ENCODE measurements at regions not wholly inside any gene's neighbourhood (a gene's known extent, or its start where the extent isn't known, plus 50 kb on each side); places are given as distances from the start of the nearest gene placed in this dataset.
"Not testable (repeated sequence)": the region's sequence is repeated elsewhere in the genome, so short reads cannot be mapped to it uniquely, and the experiment has no call there.

DNA sequence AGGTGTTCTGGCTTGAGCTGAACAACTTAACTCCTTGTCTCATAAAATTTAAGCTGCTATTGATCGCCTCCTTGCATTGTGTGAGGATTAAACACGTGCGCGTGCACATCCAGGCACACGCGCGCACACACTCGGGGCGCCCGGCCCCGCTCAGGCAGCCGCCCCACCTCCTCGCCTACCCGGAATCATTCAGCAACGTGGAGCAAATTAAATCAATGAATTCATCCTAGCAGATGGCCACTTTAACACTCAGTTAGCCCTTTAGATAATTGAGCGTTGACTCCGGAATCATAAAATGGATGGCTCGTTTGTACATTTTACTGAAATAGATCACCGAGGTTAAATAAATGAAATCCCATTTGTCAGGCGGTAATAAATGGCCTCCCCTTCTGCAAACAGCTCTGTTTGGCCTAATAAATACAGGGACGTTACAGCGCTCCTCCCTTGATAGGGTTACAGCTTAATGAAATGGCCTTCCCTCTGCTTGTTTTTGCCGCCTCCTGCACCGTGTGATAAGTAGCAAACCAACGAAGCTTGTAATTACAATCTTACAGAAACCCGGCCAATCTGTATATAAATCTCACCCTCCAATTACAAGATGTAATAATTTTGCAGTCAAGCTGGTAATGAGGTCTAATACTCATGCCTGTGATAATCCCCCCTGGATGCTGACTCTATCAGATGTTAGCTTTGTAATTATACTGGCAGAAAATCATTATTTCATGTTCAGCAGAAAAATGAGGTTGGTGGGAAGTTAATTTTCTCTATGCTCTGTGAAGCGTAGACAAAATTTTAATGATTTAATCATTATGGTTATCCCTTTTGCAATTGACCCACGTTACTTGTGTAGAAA is 229.7 kb upstream of the IRX4 start:
- no peak for DNase-seq

DNA sequence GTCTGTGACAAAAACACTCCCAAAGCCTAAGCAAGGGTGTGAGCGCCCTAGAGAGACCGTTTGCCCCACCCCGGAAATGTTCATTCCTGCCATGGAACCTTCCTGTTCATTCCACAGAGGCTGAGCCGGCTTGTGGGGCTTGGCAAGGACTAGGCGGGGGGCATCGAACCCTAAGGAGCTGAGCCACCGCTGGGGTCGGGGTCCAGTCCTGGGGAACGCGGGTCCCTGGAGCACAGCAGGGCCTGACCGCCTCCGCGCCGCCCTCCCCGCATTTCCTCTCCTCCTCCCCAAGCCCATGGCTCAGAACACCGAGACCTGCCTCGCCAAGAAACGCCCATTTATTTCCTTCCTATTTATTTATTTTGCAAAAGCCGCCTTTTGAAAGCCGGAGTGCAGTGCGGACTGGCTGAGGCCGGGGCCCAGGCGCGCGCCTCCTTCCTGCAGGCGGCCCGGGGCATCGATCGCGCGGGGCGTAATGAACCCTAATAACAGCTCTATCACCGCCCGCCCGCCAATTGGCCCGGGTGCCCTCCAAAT is 228.9 kb upstream of the IRX4 start:
- no peak for DNase-seq

- no peak for DNase-seq
Observed at GRCh38 chr5:2110934-2111462, 228.3 kb upstream of the IRX4 start.

- no peak for DNase-seq
Observed at GRCh38 chr5:2110137-2110933, 227.6 kb upstream of the IRX4 start.

GRCh38 chr5:2109566-2109965 is 226.8 kb upstream of the IRX4 start:
- no peak for DNase-seq

GRCh38 chr5:2106721-2107120 is 224.0 kb upstream of the IRX4 start:
- no peak for DNase-seq

DNA sequence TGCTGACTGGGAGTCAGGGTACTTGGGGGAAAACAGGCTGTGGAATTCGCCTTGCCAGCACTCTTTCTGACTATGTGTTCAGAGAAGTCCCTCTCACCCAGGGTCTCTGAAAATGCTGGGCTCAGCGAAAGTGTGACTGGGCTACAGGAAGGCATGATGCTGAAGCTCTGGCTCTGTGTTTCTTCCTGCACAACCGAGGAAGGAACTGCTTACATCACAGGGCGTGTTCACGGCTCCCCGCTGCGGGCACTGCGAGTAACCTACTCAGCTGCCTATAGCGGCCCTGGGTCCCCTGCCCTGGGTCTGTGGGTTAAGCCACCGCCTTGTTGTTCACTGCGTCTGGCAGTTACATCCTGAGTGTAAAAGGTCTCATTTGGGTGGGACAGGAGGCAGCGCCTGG is 222.4 kb upstream of the IRX4 start:
- DNase-seq: no peak

DNA sequence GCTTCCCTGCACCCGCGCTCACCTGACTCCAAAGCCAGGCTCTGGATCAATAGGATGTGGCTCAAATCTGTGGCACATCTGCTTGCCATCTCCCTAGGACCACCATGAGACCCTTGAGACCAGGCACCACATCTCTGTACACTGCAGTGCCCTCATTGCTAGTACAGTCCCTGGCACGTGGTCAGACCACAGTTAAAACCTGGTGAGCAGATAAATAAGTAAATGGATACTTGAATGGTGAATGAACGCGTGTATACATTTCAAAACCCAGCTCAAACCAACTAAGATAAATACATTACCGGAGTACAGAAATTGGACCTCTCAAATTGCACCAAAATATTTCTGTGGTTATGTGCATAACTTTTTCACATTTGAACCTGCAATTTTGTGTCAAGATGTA is 221.2 kb upstream of the IRX4 start:
- DNase-seq: no peak

GRCh38 chr5:2102819-2103776 is 220.4 kb upstream of the IRX4 start:
- DNase-seq: no peak

DNA sequence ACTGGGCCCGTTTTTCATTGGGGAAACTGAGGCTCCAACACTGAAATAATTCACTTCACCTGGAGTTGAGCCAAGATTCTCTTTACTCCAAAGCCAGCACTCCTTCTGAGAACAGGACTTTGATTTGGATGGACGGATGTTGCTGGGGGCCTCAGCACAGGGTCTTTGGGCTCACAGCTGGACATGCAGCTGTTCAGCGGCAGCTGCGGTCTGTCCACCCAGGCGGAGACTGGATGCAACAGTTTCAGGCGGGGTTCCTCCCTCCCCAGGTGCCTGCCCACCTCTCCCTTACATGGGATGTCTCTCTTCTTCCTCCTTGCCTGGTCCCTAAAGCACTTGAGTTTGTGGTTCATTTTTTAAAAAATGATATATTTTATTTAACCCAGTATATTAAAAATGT is 219.0 kb upstream of the IRX4 start:
- DNase-seq: no peak

DNA sequence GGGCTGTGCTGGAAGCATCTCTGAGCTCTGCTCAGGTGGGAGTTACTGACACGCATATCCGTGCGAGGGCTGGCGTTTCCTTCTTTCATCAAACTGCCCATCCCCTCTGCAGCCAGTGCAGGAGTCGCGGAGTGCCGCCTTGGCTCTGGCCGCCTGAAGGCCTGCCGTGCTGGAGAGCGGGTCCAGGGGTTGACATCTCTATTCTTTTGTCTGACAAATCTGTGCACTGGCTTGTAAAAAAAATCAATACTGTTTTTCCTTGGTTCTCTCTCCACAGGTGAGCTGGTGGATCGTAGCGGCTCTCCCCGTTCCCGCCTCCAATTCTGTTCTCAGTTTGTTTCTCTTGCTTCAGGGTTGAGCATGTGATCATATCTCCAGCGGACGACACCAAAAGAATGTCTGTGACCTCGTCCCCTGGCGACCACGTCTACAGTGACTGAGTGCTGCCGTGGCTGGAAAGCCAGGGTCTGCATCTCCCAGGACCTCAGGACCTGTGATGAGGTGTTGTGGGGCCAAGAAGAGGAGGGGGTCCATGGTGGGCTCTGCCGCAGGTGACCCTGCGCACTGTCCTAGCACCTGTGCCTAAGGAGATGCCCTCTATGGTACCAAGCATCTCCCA is 214.3 kb upstream of the IRX4 start:
- DNase-seq: no peak

GRCh38 chr5:2095011-2095410 is 212.3 kb upstream of the IRX4 start:
- no peak for DNase-seq

- DNase-seq: no peak
Observed at GRCh38 chr5:2094616-2094995, 211.9 kb upstream of the IRX4 start.

DNA sequence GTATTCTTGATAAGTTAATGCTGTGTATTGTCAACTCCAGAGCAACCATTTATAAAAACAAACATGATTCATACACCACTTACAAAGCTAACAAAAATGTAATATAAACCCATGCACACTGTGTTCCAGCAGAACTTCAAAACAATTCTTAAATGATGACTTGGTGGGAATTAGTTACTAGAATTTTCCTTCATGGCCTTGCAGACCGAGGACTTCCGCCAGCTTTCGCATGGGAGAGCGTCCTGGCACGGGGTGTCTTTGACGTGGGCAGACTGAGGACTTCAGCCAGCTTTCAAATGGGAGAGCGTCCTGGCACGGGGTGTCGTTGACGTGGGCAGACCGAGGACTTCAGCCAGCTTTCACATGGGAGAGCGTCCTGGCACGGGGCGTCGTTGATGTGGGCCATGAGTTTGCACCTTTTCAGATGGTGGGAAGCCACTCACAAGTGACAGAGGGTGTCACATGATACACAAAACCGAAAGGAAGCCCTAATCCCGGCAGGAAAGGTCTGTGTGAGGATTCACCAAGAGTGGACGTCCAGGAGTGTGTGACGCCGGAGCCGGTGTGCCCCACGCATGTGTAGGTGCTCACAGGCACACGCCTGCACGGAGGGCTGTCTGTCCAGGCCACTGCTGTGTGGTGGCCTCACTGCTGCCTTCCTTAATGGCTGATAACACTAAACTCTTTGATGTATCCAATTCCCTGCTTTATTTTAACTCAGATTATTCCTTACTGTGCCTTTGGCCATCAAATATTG is 211.3 kb upstream of the IRX4 start:
- no peak for DNase-seq

DNA sequence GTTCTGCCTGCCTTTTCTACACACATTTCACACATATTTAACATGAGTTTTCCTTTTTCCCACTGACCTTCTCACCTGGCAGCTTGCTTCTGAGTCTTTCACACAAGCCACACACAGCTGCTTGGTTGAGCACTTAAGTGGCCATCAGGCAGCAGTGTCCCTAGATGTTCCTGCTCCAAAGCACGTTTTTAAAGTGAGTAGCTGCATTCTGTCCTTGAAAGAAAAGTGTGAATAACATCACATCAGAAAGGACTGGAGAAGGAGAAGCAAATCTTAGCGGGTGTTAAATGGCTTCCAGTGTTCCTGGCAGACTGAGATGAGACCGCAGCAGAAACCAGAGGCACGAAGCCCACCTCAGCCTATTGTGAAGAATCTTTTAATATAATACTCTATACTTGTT is 209.2 kb upstream of the IRX4 start:
- no peak for DNase-seq

DNA sequence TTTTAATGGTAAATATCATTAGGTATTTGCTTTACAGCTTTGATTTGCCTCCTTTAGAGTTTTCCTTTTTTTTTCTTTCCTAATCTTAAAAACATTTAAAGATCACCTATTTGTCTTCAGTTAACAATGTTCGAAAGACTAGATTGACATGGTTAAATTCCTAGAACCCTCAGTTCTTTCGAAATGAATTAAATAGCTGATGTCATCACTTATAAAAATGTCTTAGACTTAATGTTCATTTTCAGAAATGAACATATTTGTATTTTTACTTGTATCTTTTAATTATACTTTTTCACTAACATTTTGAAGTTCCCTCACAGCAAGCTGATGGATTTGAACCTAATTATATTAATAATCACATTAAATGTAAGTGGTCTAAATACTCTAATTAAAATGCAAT is 205.3 kb upstream of the IRX4 start:
- no peak for DNase-seq

DNA sequence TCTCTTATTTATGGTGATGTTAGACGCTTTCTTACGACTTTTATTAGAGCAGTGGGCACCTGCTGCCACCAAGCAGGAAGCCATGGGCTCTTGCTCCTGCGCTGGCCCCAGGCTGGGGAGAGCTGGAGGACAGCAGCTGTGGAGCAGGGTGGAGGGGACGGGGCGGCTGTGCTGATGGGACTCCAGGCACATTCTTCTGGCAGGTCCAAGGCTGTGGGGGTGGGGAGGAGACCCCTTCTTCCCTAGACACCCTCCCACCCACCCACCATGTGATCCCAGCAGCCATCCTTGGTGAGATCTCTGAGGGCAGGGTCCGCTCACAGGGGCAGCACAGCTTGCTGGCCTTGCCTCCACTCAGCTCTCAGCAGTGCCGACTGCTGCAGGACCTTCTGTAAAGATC is 192.6 kb upstream of the IRX4 start:
- no peak for DNase-seq

DNA sequence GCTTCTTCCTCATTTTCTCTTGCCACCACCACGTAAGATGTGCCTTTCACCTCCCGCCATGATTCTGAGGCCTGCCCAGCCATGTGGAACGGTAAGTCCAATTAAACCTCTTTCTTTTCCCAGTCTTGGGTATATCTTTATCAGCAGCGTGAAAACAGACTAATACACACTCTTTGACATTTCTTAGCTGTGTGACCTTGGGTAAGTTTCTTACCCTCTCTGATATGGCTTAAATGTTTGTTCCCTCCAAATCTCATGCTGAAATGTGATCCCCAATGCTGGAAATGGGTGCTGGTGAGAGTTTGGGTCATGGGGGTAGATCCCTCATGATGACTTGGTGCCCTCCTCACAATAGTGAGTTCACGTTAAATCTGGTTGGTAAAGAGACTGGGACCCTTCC is 188.8 kb upstream of the IRX4 start:
- DNase-seq: no peak

DNA sequence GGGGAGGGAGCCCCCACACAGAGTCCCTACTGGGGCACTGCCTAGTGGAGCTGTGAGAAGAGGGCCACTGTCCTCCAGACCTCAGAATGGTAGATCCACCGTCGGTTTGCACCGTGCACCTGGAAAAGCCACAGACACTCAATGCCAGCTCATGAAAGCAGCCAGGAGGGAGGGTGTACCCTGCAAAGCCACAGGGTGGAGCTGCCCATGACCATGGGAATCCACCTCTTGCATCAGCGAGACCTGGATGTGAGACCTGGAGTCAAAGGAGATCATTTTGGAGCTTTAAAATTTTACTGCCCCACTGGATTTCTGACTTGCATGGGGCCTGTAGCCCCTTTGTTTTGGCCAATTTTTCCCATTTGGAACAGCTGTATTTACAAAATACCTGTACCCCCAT is 188.1 kb upstream of the IRX4 start:
- DNase-seq: not testable (repeated sequence)

GRCh38 chr5:2068531-2068930 is 185.8 kb upstream of the IRX4 start:
- DNase-seq: no peak

GRCh38 chr5:2066373-2066772 is 183.6 kb upstream of the IRX4 start:
- no peak for DNase-seq
